ENCODE measurements at regions not wholly inside any gene's neighbourhood (a gene's known extent, or its start where the extent isn't known, plus 50 kb on each side); places are given as distances from the start of the nearest gene placed in this dataset.

DNA sequence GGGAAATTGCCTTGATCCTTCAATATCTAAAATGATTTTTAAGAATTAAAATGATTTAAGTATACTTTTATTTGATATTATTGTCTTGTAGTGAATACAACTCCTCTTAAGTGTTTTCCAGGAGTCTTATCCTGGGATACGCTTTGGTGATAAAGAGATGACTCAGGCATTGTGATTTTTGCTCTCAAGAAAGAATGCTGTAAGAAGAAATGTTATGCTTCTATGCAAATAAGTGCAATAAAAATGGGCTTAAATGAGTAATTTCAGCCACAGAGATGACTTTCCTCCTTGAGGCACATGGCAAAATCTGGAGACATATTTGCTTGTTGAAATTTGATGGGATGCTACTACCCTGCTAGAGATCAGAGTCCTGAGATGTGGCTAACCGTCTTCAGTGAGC lies 358.6 kb upstream of the BCHE start (continued):
- TF ChIP-seq HES2 (IDR thresholded peaks at IDR 0.05) (no peak), POLR2A (IDR thresholded peaks at IDR 0.05; ENCODE audit: low read length) (no peak)
- TF ChIP-seq, protein P1, sequence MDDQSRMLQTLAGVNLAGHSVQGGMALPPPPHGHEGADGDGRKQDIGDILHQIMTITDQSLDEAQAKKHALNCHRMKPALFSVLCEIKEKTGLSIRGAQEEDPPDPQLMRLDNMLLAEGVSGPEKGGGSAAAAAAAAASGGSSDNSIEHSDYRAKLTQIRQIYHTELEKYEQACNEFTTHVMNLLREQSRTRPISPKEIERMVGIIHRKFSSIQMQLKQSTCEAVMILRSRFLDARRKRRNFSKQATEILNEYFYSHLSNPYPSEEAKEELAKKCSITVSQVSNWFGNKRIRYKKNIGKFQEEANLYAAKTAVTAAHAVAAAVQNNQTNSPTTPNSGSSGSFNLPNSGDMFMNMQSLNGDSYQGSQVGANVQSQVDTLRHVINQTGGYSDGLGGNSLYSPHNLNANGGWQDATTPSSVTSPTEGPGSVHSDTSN (IDR thresholded peaks at IDR 0.05), result no peak

DNA sequence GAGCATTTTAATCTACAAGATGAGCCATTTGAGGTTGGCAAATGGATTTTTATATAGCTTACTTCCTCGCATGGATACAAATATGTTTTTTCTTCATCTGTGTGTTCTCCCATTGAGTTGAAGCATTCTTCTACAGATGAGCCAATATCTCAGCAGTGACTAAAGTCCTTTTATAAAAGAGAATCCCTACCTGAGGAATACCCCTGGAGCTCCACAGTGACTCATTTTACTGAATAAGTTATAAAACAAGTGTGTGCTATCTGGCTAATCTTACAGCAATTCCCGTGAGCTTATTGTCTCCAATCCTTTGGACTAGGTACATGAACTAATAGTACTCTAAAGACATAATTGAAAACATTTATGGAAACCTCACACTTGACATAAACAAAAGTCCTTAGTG lies 354.2 kb upstream of the BCHE start:
- no peak overlapping the region for H3K4me2 ChIP-seq
- no peak for TF ChIP-seq RCOR1 (IDR thresholded peaks at IDR 0.05; ENCODE audit: low read depth, low read length)
- TF ChIP-seq BCL3 (IDR thresholded peaks at IDR 0.05), result no peak
- no peak for TF ChIP-seq JUNB (IDR thresholded peaks at IDR 0.05)
- TF ChIP-seq KDM1A (IDR thresholded peaks at IDR 0.05; ENCODE audit: low read depth), result no peak
- no peak for TF ChIP-seq EHF (CRISPR knock-in tag; IDR thresholded peaks at IDR 0.05)
- TF ChIP-seq HOXB5 (CRISPR knock-in tag; IDR thresholded peaks at IDR 0.05), result no peak
- ChIA-PET CTCF (no interaction called here), POLR2A (no interaction called here)
- DNase-seq (ENCODE audit: low read depth in 1 of 2, low spot score in 1 of 2), result no peak
- WGBS (ENCODE audit: missing lambda C conversion rate), result 26% methylated on average over 2 of the region's 2 CpGs
- no peaks in the 10 kb centered on the region for H3K9me3 ChIP-seq
- H3K27ac ChIP-seq, result no peak overlapping the region
- FAIRE-seq, result no peak
- no peak overlapping the region for H3K4me3 ChIP-seq
- no peak for ATAC-seq
- no peaks in the 10 kb centered on the region for H3K4me1 ChIP-seq

- H3K4me2 ChIP-seq, result no peak overlapping the region
Observed at GRCh38 chr3:166190360-166190759, 353.1 kb upstream of the BCHE start.

GRCh38 chr3:166187237-166187636 lies 350.0 kb upstream of the BCHE start:
- DNase-seq (ENCODE audit: low read depth in 1 of 2, low spot score in 1 of 2), result no peak
- Histone ChIP-seq H3K9me3 (no peaks in the 10 kb centered on the region), H3K4me3 (no peak overlapping the region), H3K4me1 (no peaks in the 10 kb centered on the region), H3K4me2 (no peak overlapping the region), H3K27ac (no peak overlapping the region)
- ChIA-PET POLR2A (no interaction called here), CTCF (no interaction called here)
- no peak for ATAC-seq
- TF ChIP-seq CBX2 (IDR thresholded peaks at IDR 0.05; ENCODE audit: borderline replicate concordance, low read depth) (no peak), FOSL2 (IDR thresholded peaks at IDR 0.05) (no peak), FOSL2 (CRISPR knock-in tag; IDR thresholded peaks at IDR 0.05) (no peak), NPAS2 (CRISPR knock-in tag; IDR thresholded peaks at IDR 0.05; ENCODE audit: borderline replicate concordance) (no peak), EHMT2 (IDR thresholded peaks at IDR 0.05; ENCODE audit: low read depth) (no peak), RFX5 (IDR thresholded peaks at IDR 0.05) (no peak), BCL3 (IDR thresholded peaks at IDR 0.05) (no peak), NR3C1 (IDR thresholded peaks at IDR 0.05) (no peak), CBX8 (IDR thresholded peaks at IDR 0.05) (no peak), USF2 (IDR thresholded peaks at IDR 0.05) (no peak), RCOR1 (IDR thresholded peaks at IDR 0.05; ENCODE audit: low read depth, low read length) (no peak), HDAC2 (IDR thresholded peaks at IDR 0.05) (no peak)
- TF ChIP-seq, protein P2, sequence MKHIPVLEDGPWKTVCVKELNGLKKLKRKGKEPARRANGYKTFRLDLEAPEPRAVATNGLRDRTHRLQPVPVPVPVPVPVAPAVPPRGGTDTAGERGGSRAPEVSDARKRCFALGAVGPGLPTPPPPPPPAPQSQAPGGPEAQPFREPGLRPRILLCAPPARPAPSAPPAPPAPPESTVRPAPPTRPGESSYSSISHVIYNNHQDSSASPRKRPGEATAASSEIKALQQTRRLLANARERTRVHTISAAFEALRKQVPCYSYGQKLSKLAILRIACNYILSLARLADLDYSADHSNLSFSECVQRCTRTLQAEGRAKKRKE (CRISPR knock-in tag; IDR thresholded peaks at IDR 0.05; ENCODE audit: low read depth), result no peak
- 55% methylated on average over 1 of the region's 1 CpG for WGBS (ENCODE audit: missing lambda C conversion rate)
- no peak for FAIRE-seq

More at GRCh38 chr3:166190360-166190759, 353.1 kb upstream of the BCHE start:
- DNase-seq (ENCODE audit: low read depth in 1 of 2, low spot score in 1 of 2) (peak in 1 of 2 experiments; percentile 1), ATAC-seq (no peak), FAIRE-seq (no peak)
- H3K4me3 ChIP-seq, result no peak overlapping the region
- H3K9me3 ChIP-seq, result no peaks in the 10 kb centered on the region
- H3K27ac ChIP-seq, result no peak overlapping the region
- no peaks in the 10 kb centered on the region for H3K4me1 ChIP-seq
- CTCF ChIA-PET, result no interaction called here
- TF ChIP-seq ZFP36 (IDR thresholded peaks at IDR 0.05; ENCODE audit: borderline replicate concordance, partially characterized antibody) (no peak), RCOR1 (IDR thresholded peaks at IDR 0.05; ENCODE audit: low read depth, low read length) (no peak), BCL3 (IDR thresholded peaks at IDR 0.05) (no peak), CEBPB (IDR thresholded peaks at IDR 0.05) (no peak), ZNF302 (CRISPR knock-in tag; IDR thresholded peaks at IDR 0.05) (no peak), CHD4 (IDR thresholded peaks at IDR 0.05; ENCODE audit: borderline replicate concordance) (no peak), HOXB5 (CRISPR knock-in tag; IDR thresholded peaks at IDR 0.05) (no peak), EHMT2 (IDR thresholded peaks at IDR 0.05; ENCODE audit: low read depth) (no peak), HOXB13 (CRISPR knock-in tag; IDR thresholded peaks at IDR 0.05; ENCODE audit: low read depth) (no peak)
- 0% methylated on average over 1 of the region's 1 CpG for WGBS (ENCODE audit: missing lambda C conversion rate)
- POLR2A ChIA-PET, result no interaction called here
